K562 (cell line): ENCODE measurements at regions not wholly inside any gene's neighbourhood (a gene's known extent, or its start where the extent isn't known, plus 50 kb on each side); places are given as distances from the start of the nearest gene placed in this dataset.

Experiments used
- ARID1B ChIP-seq: fragments of 450-650 bp; IDR thresholded peaks from 2 replicates; pipeline ENCODE4 v1.6.1; 2016; ENCODE audit warnings: antibody characterized with exemption, mild to moderate bottlenecking, inconsistent platforms
- BRD9 ChIP-seq: fragments of 450-650 bp; IDR thresholded peaks from 2 replicates; pipeline ENCODE4 v1.6.1; 2018; ENCODE audit warnings: low read depth; ENCODE audit not compliant: partially characterized antibody
- C11orf30 ChIP-seq: fragments of 450-650 bp; IDR thresholded peaks from 2 replicates; pipeline ENCODE4 v1.6.1; 2016; ENCODE audit warnings: low read depth, mild to moderate bottlenecking
- CBX1 ChIP-seq: sonication (generic); IDR thresholded peaks from 2 replicates; pipeline ENCODE4 v1.6.1; 2016; ENCODE audit warnings: antibody characterized with exemption, low read depth, mild to moderate bottlenecking
- CCNT2 ChIP-seq: IDR thresholded peaks from 2 replicates; pipeline ENCODE4 v1.6.1; 2011; ENCODE audit warnings: borderline replicate concordance, low read depth, mild to moderate bottlenecking, moderate library complexity, mixed read lengths, low read length; ENCODE audit not compliant: insufficient read length; ENCODE audit errors: extremely low read depth
- DPF2 ChIP-seq: fragments of 450-650 bp; IDR thresholded peaks from 2 replicates; pipeline ENCODE4 v1.6.1; 2016
- FOXK1 ChIP-seq: sonication (generic); formaldehyde crosslinking; IDR thresholded peaks from 2 replicates; pipeline ENCODE4 v1.8.0; 2022; ENCODE audit warnings: missing genetic modification reagents, mild to moderate bottlenecking, borderline replicate concordance
- FOXK2 ChIP-seq, 2 experiments: fragments of 450-650 bp; IDR thresholded peaks in 1 of 2; conservative IDR thresholded peaks in 1 of 2; 2 replicates each; pipeline ENCODE4 v1.6.1; 2016; ENCODE audit warnings: low read depth in 2 of 2, mild to moderate bottlenecking in 1 of 2
- HIVEP1 ChIP-seq: fragments of 250-450 bp; sonication (Bioruptor Pico); IDR thresholded peaks from 2 replicates; pipeline ENCODE4 v1.4.0; 2020; ENCODE audit warnings: mild to moderate bottlenecking
- KLF1 ChIP-seq: fragments of 450-650 bp; IDR thresholded peaks from 2 replicates; pipeline ENCODE4 v1.6.1; 2016; ENCODE audit warnings: missing genetic modification characterization, missing compliant biosample characterization
- KLF13 ChIP-seq: fragments of 450-650 bp; IDR thresholded peaks from 2 replicates; pipeline ENCODE4 v1.6.1; 2016; ENCODE audit warnings: missing genetic modification characterization, low read depth, mild to moderate bottlenecking, missing compliant biosample characterization, moderate library complexity, borderline replicate concordance
- LCOR ChIP-seq: sonication (generic); formaldehyde crosslinking; IDR thresholded peaks from 2 replicates; pipeline ENCODE4 v1.8.0; 2022; ENCODE audit warnings: mild to moderate bottlenecking, missing genetic modification reagents
- MTA2 ChIP-seq: fragments of 450-650 bp; IDR thresholded peaks from 2 replicates; pipeline ENCODE4 v1.6.1; 2016; ENCODE audit warnings: low read depth
- MYBL2 ChIP-seq, 2 experiments: fragments of 450-650 bp in 1 of 2; sonication (generic) in 1 of 2; formaldehyde crosslinking in 1 of 2; IDR thresholded peaks; 2 replicates each; pipeline versions ENCODE4 v1.6.1 to v1.8.1; 2017 to 2022; ENCODE audit warnings: borderline replicate concordance in 1 of 2, inconsistent platforms in 1 of 2, low read depth in 1 of 2, mild to moderate bottlenecking in 1 of 2, missing genetic modification reagents in 1 of 2, moderate library complexity in 1 of 2
- OTX1 ChIP-seq: fragments of 450-650 bp; formaldehyde crosslinking; IDR thresholded peaks from 2 replicates; pipeline ENCODE4 v1.4.0; 2022; ENCODE audit warnings: mild to moderate bottlenecking
- POLR2G ChIP-seq: fragments of 200-400 bp; formaldehyde crosslinking; IDR thresholded peaks from 2 replicates; pipeline ENCODE4 v1.6.1; 2017; ENCODE audit warnings: low read depth, mild to moderate bottlenecking, antibody characterized with exemption, low read length, moderate library complexity
- POLR2H ChIP-seq: IDR thresholded peaks from 2 replicates; pipeline ENCODE4 v1.6.1; 2016; ENCODE audit warnings: missing genetic modification characterization, low read depth, mild to moderate bottlenecking, control low read depth, missing compliant biosample characterization, moderate library complexity
- RUNX1 ChIP-seq: sonication (generic); IDR thresholded peaks from 2 replicates; pipeline ENCODE4 v1.6.1; 2016; ENCODE audit warnings: antibody characterized with exemption, low read depth
- TRIM28 ChIP-seq: fragments of 450-650 bp; IDR thresholded peaks from 2 replicates; pipeline ENCODE4 v1.6.1; 2017
- YY1 ChIP-seq, 3 experiments: IDR thresholded peaks; 2 replicates each; pipeline ENCODE4 v1.6.1; 2011; ENCODE audit warnings: low read length in 2 of 3, mild to moderate bottlenecking in 2 of 3, moderate library complexity in 2 of 3, borderline replicate concordance in 1 of 3, control low read depth in 1 of 3, low read depth in 1 of 3; ENCODE audit not compliant: insufficient read depth in 3 of 3, insufficient replicate concordance in 2 of 3, control insufficient read depth in 1 of 3, insufficient read length in 1 of 3; ENCODE audit errors: extremely low read depth in 1 of 3
- ZFP36 ChIP-seq: fragments of 150-350 bp; IDR thresholded peaks from 2 replicates; pipeline ENCODE4 v1.6.1; 2018; ENCODE audit warnings: low read length, low read depth; ENCODE audit not compliant: partially characterized antibody
- ZNF57 ChIP-seq: fragments of 450-650 bp; formaldehyde crosslinking; IDR thresholded peaks from 2 replicates; pipeline ENCODE4 v1.4.0; 2020; ENCODE audit warnings: mild to moderate bottlenecking, moderate library complexity
- ZNF707 ChIP-seq: fragments of 250-450 bp; sonication (Bioruptor Pico); conservative IDR thresholded peaks from 2 replicates; pipeline ENCODE4 v1.8.0; 2022; ENCODE audit warnings: inconsistent platforms, mild to moderate bottlenecking, moderate library complexity
- ZNF780A ChIP-seq: fragments of 250-450 bp; sonication (Bioruptor Pico); IDR thresholded peaks from 2 replicates; pipeline ENCODE4 v1.5.0; 2021; ENCODE audit warnings: mild to moderate bottlenecking
- TF ChIP-seq, protein P1 (sequence below): sonication (generic); formaldehyde crosslinking; IDR thresholded peaks from 2 replicates; pipeline ENCODE4 v1.4.0; 2020; ENCODE audit warnings: mild to moderate bottlenecking, missing genetic modification reagents
- TF ChIP-seq, protein P2 (sequence below), 2 experiments: fragments of 450-650 bp; IDR thresholded peaks; 2 replicates each; pipeline ENCODE4 v1.6.1; 2016

DNA sequence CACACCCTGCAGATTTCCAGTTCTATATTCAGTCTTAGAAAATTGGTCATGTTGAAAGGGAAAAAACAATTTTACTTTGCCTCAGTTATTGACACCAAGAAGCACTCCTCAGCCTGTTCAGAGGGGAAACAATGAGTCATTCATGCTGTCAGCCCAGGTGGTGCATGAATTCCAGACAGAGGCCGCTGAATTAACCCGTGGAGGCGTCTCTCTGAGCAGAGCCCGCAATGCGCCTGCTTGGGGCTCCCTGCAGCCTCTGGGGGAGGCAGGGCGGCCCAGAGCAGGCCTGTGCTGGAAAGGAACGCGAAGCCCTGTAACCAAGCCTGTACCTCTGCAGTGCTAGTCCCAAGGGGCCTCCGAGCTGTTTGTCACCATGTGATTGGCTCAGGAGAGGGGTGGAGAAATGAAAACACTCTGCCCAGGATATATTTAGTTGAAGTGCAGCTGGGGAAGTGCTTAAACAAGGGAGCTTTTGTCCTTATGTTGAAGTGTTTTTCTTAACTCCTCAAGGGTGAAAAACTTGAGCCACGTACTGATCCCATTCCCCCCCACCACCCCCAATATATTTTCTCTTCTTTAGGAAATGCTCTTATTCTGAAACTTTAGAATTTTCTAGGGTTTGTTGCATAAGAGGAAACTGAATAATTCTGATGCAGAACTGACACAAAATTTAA lies 68.3 kb upstream of the CHD2 start (continued):
- TF ChIP-seq POLR2H (tag) (peak; percentile 86), FOXK2 (conservative IDR thresholded peaks at IDR 0.05 in 1 of 2, IDR thresholded peaks at IDR 0.05 in 1 of 2; ENCODE audit: low read depth in 2 of 2) (peak; percentile 66 to 73), ZNF57 (no peak), RUNX1 (no peak), BRD9 (peak; percentile 70), C11orf30 (no peak), CCNT2 (peak; percentile 82), DPF2 (peak; percentile 87), KLF13 (tag) (no peak), YY1 (IDR thresholded peaks at IDR 0.05; ENCODE audit: borderline replicate concordance in 1 of 3, control insufficient read depth in 1 of 3, extremely low read depth in 1 of 3, insufficient read depth in 3 of 3, insufficient read length in 1 of 3, insufficient replicate concordance in 2 of 3, low read depth in 1 of 3, low read length in 2 of 3) (peak in 1 of 3 experiments; percentile 66), ARID1B (peak; percentile 80), KLF1 (no peak), OTX1 (CRISPR knock-in tag) (no peak), MTA2 (peak; percentile 15; the same call in 1 of the 2 replicates), ZNF707 (CRISPR knock-in tag) (no peak), POLR2G (peak; percentile 81), MYBL2 (IDR thresholded peaks at IDR 0.05; ENCODE audit: low read depth) (no peak), MYBL2 (CRISPR knock-in tag; IDR thresholded peaks at IDR 0.05; ENCODE audit: borderline replicate concordance) (no peak), HIVEP1 (no peak), FOXK1 (CRISPR knock-in tag) (no peak), TRIM28 (peak; percentile 57; the same call in 1 of the 2 replicates), ZNF780A (CRISPR knock-in tag) (no peak), ZFP36 (no peak), LCOR (CRISPR knock-in tag) (no peak), CBX1 (0 out of 2 replicates have a peak, but pooled peaks have one; percentile 30)
- TF ChIP-seq, protein P1, sequence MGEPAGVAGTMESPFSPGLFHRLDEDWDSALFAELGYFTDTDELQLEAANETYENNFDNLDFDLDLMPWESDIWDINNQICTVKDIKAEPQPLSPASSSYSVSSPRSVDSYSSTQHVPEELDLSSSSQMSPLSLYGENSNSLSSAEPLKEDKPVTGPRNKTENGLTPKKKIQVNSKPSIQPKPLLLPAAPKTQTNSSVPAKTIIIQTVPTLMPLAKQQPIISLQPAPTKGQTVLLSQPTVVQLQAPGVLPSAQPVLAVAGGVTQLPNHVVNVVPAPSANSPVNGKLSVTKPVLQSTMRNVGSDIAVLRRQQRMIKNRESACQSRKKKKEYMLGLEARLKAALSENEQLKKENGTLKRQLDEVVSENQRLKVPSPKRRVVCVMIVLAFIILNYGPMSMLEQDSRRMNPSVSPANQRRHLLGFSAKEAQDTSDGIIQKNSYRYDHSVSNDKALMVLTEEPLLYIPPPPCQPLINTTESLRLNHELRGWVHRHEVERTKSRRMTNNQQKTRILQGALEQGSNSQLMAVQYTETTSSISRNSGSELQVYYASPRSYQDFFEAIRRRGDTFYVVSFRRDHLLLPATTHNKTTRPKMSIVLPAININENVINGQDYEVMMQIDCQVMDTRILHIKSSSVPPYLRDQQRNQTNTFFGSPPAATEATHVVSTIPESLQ = no peak
- TF ChIP-seq, protein P2, sequence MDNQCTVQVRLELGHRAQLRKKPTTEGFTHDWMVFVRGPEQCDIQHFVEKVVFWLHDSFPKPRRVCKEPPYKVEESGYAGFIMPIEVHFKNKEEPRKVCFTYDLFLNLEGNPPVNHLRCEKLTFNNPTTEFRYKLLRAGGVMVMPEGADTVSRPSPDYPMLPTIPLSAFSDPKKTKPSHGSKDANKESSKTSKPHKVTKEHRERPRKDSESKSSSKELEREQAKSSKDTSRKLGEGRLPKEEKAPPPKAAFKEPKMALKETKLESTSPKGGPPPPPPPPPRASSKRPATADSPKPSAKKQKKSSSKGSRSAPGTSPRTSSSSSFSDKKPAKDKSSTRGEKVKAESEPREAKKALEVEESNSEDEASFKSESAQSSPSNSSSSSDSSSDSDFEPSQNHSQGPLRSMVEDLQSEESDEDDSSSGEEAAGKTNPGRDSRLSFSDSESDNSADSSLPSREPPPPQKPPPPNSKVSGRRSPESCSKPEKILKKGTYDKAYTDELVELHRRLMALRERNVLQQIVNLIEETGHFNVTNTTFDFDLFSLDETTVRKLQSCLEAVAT (IDR thresholded peaks at IDR 0.05) = peak; percentile 16 to 25; a peak in 1 of 4 replicates
